ENCODE measurements at regions not wholly inside any gene's neighbourhood (a gene's known extent, or its start where the extent isn't known, plus 50 kb on each side); places are given as distances from the start of the nearest gene placed in this dataset.
"Not testable (repeated sequence)": the region's sequence is repeated elsewhere in the genome, so short reads cannot be mapped to it uniquely, and the experiment has no call there.

- H3K27ac Mint-ChIP-seq (ENCODE audit: unreplicated experiment): no peak overlapping the region
- H3K36me3 Mint-ChIP-seq (ENCODE audit: low read depth): peaks cover 6% of the 10 kb centered on the region
- H3K9me3 Mint-ChIP-seq (ENCODE audit: low read depth): peaks cover 18% of the 10 kb centered on the region
- H3K27me3 Mint-ChIP-seq (ENCODE audit: low read depth): no peaks in the 10 kb centered on the region
- no peak overlapping the region for H3K4me3 Mint-ChIP-seq (ENCODE audit: unreplicated experiment)
- TF ChIP-seq CTCF (IDR thresholded peaks at IDR 0.05): no peak
- H3K4me1 Mint-ChIP-seq (ENCODE audit: low read depth): peaks cover 44% of the 10 kb centered on the region
- no peak for DNase-seq (ENCODE audit: low spot score)
These were observed 143.3 kb upstream of the SLC38A2 start for GRCh38 chr12:46515829-46516228.

- TF ChIP-seq CTCF (IDR thresholded peaks at IDR 0.05): no peak
- no peaks in the 10 kb centered on the region for H3K27me3 Mint-ChIP-seq (ENCODE audit: low read depth)
- H3K27ac Mint-ChIP-seq (ENCODE audit: unreplicated experiment): no peak overlapping the region
- DNase-seq (ENCODE audit: low spot score): no peak
- peaks cover 44% of the 10 kb centered on the region for H3K4me1 Mint-ChIP-seq (ENCODE audit: low read depth)
- peaks cover 26% of the 10 kb centered on the region for H3K9me3 Mint-ChIP-seq (ENCODE audit: low read depth)
- no peak overlapping the region for H3K4me3 Mint-ChIP-seq (ENCODE audit: unreplicated experiment)
- peaks cover 8% of the 10 kb centered on the region for H3K36me3 Mint-ChIP-seq (ENCODE audit: low read depth)
These were observed 142.3 kb upstream of the SLC38A2 start for GRCh38 chr12:46514886-46515285.

- peaks cover 17% of the 10 kb centered on the region for H3K4me1 Mint-ChIP-seq (ENCODE audit: low read depth)
- not testable (repeated sequence) for H3K4me3 Mint-ChIP-seq (ENCODE audit: unreplicated experiment); DNase-seq (ENCODE audit: low spot score); H3K27ac Mint-ChIP-seq (ENCODE audit: unreplicated experiment); H3K27me3 Mint-ChIP-seq (ENCODE audit: low read depth)
- peaks cover 21% of the 10 kb centered on the region for H3K36me3 Mint-ChIP-seq (ENCODE audit: low read depth)
- H3K9me3 Mint-ChIP-seq (ENCODE audit: low read depth): peaks cover 43% of the 10 kb centered on the region
These were observed 137.7 kb upstream of the SLC38A2 start for GRCh38 chr12:46510257-46510656.

GRCh38 chr12:46509135-46509534, 136.6 kb upstream of the SLC38A2 start:
- Mint-ChIP-seq H3K4me1 (ENCODE audit: low read depth) (peaks cover 8% of the 10 kb centered on the region), H3K27me3 (ENCODE audit: low read depth) (no peaks in the 10 kb centered on the region), H3K27ac (ENCODE audit: unreplicated experiment) (no peak overlapping the region), H3K36me3 (ENCODE audit: low read depth) (peaks cover 24% of the 10 kb centered on the region), H3K4me3 (ENCODE audit: unreplicated experiment) (no peak overlapping the region), H3K9me3 (ENCODE audit: low read depth) (peaks cover 52% of the 10 kb centered on the region)
- no peak for DNase-seq (ENCODE audit: low spot score)
- TF ChIP-seq CTCF (IDR thresholded peaks at IDR 0.05): no peak

GRCh38 chr12:46508651-46509050, 136.1 kb upstream of the SLC38A2 start:
- no peak overlapping the region for H3K27ac Mint-ChIP-seq (ENCODE audit: unreplicated experiment)
- peaks cover 3% of the 10 kb centered on the region for H3K4me1 Mint-ChIP-seq (ENCODE audit: low read depth)
- H3K27me3 Mint-ChIP-seq (ENCODE audit: low read depth): no peaks in the 10 kb centered on the region
- no peak for DNase-seq (ENCODE audit: low spot score)
- peaks cover 53% of the 10 kb centered on the region for H3K9me3 Mint-ChIP-seq (ENCODE audit: low read depth)
- peaks cover 24% of the 10 kb centered on the region for H3K36me3 Mint-ChIP-seq (ENCODE audit: low read depth)
- no peak overlapping the region for H3K4me3 Mint-ChIP-seq (ENCODE audit: unreplicated experiment)
- TF ChIP-seq CTCF (IDR thresholded peaks at IDR 0.05): no peak

DNA sequence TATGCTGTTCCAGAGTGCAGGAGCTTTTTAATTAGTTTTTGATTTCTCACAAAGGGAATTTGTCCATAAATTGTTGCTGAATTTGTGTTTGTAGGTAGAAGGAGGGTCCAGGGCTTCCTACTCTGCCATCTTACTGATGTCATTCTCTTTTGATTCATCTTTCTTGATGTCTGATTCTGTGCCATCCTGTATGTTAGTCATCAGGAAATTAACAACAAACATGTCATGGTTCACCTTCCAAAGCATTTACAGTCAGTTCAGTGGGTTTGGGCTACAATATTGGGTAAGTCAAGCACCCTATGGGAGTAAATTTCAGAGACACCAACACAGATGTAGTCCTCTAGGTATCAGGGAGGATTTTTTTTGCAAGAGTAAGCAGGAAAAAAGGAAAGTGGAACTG, 135.2 kb upstream of the SLC38A2 start:
- no peak for TF ChIP-seq CTCF (IDR thresholded peaks at IDR 0.05)
- peaks cover 55% of the 10 kb centered on the region for H3K9me3 Mint-ChIP-seq (ENCODE audit: low read depth)

More for the DNA sequence above, 135.2 kb upstream of the SLC38A2 start:
- H3K27ac Mint-ChIP-seq (ENCODE audit: unreplicated experiment): no peak overlapping the region
- no peak for DNase-seq (ENCODE audit: low spot score)
- no peaks in the 10 kb centered on the region for H3K27me3 Mint-ChIP-seq (ENCODE audit: low read depth)
- no peak overlapping the region for H3K4me3 Mint-ChIP-seq (ENCODE audit: unreplicated experiment)
- H3K4me1 Mint-ChIP-seq (ENCODE audit: low read depth): peaks cover 2% of the 10 kb centered on the region
- peaks cover 20% of the 10 kb centered on the region for H3K36me3 Mint-ChIP-seq (ENCODE audit: low read depth)

Measured in chondrocyte (in vitro differentiated cells).